Stomach (tissue), 4 donors: ENCODE measurements at regions not wholly inside any gene's neighbourhood (a gene's known extent, or its start where the extent isn't known, plus 50 kb on each side); places are given as distances from the start of the nearest gene placed in this dataset.

ENCODE experiments used
- POLR2A ChIP-seq, 4 donors: fragments of 450-650 bp; IDR thresholded peaks; one replicate each; pipeline ENCODE4 v1.6.1; 2016; ENCODE audit warnings: antibody characterized with exemption in 4 of 4, control low read depth in 2 of 4, mild to moderate bottlenecking in 1 of 4, moderate library complexity in 1 of 4
- POLR2AphosphoS5 ChIP-seq, 3 donors: sonication (generic); formaldehyde crosslinking; IDR thresholded peaks; one replicate each; pipeline ENCODE4 v1.6.1; 2016; ENCODE audit warnings: antibody characterized with exemption in 3 of 3

DNA sequence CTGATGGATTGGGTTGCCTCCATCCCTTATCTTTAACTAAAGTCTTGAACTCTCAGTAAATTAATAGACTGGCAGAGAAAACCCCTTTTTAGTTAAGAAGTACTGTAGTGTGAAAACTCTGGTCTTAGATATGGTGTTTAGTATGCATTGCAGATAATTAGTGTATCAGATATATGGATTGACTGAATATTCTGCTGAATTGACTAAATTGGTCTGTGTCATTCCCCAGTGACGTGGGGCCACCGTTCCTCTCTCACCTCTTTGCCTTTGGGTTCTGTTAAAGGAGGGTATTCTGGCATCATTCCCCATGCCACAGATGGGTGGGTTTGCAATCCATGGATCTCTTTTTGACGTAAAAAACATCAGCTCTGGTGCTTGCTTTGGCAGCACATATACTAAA, 67.1 kb upstream of the XPO1 start:
- no peak for TF ChIP-seq POLR2A (IDR thresholded peaks at IDR 0.05)
- TF ChIP-seq POLR2AphosphoS5 (IDR thresholded peaks at IDR 0.05), result no peak
